ENCODE measurements at regions not wholly inside any gene's neighbourhood (a gene's known extent, or its start where the extent isn't known, plus 50 kb on each side); places are given as distances from the start of the nearest gene placed in this dataset.

- DNase-seq = no peak
Measured at GRCh38 chr2:180733330-180733729, 247.1 kb upstream of the UBE2E3 start.

- DNase-seq = no peak
Measured at GRCh38 chr2:180732337-180732736, 248.1 kb upstream of the UBE2E3 start.

- no peak for DNase-seq
Measured at GRCh38 chr2:180730976-180731375, 249.4 kb upstream of the UBE2E3 start.

GRCh38 chr2:180728928-180729559 is 251.4 kb upstream of the UBE2E3 start:
- no peak for DNase-seq

- DNase-seq = no peak
Measured at GRCh38 chr2:180723712-180724111, 256.7 kb upstream of the UBE2E3 start.

GRCh38 chr2:180722551-180723239 is 257.7 kb upstream of the UBE2E3 start:
- no peak for DNase-seq

GRCh38 chr2:180720829-180721228 is 259.6 kb upstream of the UBE2E3 start:
- no peak for DNase-seq

GRCh38 chr2:180717588-180717987 is 262.8 kb upstream of the UBE2E3 start:
- DNase-seq = no peak

GRCh38 chr2:180716186-180717180 is 263.9 kb upstream of the UBE2E3 start:
- DNase-seq = no peak

- no peak for DNase-seq
Measured at GRCh38 chr2:180715044-180715443, 265.4 kb upstream of the UBE2E3 start.

- DNase-seq = no peak
Measured at GRCh38 chr2:180709392-180710145, 270.8 kb upstream of the UBE2E3 start.

GRCh38 chr2:180707884-180708205 is 272.6 kb upstream of the UBE2E3 start:
- DNase-seq = no peak

GRCh38 chr2:180707175-180707883 is 273.1 kb upstream of the UBE2E3 start:
- no peak for DNase-seq

GRCh38 chr2:180706694-180707093 is 273.7 kb upstream of the UBE2E3 start:
- no peak for DNase-seq

GRCh38 chr2:180705551-180705950 is 274.9 kb upstream of the UBE2E3 start:
- DNase-seq = no peak

GRCh38 chr2:180705122-180705521 is 275.3 kb upstream of the UBE2E3 start:
- DNase-seq = no peak

- DNase-seq = no peak
Measured at GRCh38 chr2:180699657-180700361, 280.6 kb upstream of the UBE2E3 start.

- no peak for DNase-seq
Measured at GRCh38 chr2:180698668-180699067, 281.7 kb upstream of the UBE2E3 start.

GRCh38 chr2:180695586-180696401 is 284.6 kb upstream of the UBE2E3 start:
- DNase-seq = no peak

Data from activated CD4-positive, alpha-beta T cell treated with anti-CD3 and anti-CD28 coated beads, Interleukin-2, Interleukin-6, amounts not matched to agents 100 ng/mL and 50 ng/mL, durations not matched to agents 16 hours and 8 hours (primary cell).